ENCODE measurements at regions not wholly inside any gene's neighbourhood (a gene's known extent, or its start where the extent isn't known, plus 50 kb on each side); places are given as distances from the start of the nearest gene placed in this dataset.

DNA sequence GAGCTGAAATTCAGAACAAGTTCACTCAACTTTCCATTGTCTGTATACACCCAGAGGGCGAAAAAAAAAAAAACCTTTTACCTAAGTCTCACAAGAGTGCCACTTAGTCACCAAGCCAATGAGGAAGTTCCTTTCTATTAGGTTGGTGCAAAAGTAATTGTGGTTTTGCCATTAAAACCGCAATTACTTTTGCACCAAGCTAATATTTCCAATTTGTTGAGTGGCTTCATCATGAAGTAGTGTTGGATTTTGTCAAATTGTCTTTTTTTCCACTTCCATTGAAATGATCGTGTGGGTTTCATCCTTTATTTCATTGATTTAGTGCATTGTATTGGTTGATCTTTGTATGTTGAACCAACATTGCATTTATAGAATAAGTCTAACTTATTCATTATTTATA lies 253.9 kb downstream of the ZIC4 start:
- TF ChIP-seq, protein P1, sequence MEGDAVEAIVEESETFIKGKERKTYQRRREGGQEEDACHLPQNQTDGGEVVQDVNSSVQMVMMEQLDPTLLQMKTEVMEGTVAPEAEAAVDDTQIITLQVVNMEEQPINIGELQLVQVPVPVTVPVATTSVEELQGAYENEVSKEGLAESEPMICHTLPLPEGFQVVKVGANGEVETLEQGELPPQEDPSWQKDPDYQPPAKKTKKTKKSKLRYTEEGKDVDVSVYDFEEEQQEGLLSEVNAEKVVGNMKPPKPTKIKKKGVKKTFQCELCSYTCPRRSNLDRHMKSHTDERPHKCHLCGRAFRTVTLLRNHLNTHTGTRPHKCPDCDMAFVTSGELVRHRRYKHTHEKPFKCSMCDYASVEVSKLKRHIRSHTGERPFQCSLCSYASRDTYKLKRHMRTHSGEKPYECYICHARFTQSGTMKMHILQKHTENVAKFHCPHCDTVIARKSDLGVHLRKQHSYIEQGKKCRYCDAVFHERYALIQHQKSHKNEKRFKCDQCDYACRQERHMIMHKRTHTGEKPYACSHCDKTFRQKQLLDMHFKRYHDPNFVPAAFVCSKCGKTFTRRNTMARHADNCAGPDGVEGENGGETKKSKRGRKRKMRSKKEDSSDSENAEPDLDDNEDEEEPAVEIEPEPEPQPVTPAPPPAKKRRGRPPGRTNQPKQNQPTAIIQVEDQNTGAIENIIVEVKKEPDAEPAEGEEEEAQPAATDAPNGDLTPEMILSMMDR (conservative IDR thresholded peaks at IDR 0.05; ENCODE audit: low read length): no peak
- no peak for TF ChIP-seq EZH2phosphoT487 (IDR thresholded peaks at IDR 0.05; ENCODE audit: borderline replicate concordance, low read depth, low read length)

Measured in OCI-LY7 (cell line).